ENCODE measurements at regions not wholly inside any gene's neighbourhood (a gene's known extent, or its start where the extent isn't known, plus 50 kb on each side); places are given as distances from the start of the nearest gene placed in this dataset.

DNA sequence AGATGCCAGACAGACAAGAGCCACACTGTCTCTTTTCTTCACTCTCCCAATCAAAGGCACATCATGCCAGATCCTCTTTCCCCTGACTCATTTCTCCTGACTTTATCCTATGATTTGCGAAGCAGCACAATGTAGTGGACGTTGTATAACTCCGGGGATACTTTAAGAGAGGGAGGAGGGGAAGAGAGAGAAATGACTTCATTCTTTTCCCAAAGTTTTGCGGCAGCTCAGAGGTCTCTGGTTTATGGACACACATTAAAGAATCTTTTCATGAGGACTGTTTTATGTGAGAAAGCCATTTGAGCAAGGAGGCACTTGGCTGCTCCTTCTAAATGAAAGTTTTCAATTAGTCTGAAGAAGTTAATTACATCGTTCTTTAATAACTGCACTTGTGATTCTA lies 75.1 kb upstream of the MC3R start:
- DNase-seq (ENCODE audit: extremely low read depth, low read depth) = no peak

DNA sequence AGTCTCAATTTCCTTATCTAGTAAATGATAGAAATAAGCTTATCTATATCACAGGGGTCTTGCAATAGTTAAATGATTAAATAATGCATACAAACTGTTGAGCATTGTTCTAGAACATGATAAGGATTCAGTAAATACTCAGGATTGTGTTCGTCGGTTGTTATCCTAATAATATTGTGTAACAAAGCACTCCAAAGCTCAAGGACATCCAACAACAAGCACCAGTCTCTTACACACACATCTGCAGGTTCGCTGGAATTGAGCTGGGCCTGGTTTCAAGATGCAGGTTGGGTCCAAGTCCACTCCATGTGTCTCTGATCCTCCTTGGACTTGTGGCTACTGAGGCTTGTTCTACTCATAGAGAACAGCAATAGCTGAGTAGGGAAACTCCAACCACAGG lies 74.1 kb upstream of the MC3R start:
- no peak for DNase-seq (ENCODE audit: extremely low read depth, low read depth)

DNA sequence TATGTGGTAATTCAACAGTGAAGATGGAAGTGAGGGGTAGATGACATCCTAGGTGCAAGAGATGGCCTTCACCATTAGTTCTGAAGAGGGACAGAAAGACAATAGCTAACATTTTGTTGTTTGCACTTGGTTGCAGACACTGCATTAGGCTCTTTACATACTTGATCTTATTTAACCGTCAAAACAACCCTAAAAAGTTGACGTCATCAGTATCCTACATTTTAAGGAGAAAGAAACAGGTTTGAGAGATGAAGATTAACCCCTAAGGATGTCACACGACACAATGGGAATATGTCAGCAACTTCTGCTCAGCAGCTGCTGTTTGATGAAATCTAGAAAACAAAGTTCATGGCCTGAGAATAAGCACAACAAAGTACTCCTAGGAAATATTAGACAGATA lies 72.6 kb upstream of the MC3R start:
- no peak for DNase-seq (ENCODE audit: extremely low read depth, low read depth)

DNA sequence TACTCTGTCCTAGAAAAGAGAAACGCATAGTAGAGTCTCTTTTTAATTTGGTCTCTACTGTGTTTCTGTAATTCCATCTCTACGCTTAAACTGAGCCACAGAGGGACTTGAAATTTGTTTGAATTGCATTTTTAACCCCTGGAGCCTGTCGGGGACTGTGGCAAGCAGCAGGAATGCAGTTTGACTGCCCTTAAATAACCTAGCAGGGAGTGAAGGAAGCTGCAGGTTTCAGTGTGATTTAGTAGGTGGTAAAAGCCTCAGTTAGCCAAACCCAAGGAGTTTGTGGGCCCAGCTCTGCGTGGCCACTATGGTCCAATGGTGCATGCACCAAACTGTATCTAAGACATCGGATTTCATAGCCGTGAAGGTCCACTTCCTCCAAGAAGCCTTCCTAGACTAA lies 70.3 kb upstream of the MC3R start:
- DNase-seq (ENCODE audit: extremely low read depth, low read depth) = no peak

DNA sequence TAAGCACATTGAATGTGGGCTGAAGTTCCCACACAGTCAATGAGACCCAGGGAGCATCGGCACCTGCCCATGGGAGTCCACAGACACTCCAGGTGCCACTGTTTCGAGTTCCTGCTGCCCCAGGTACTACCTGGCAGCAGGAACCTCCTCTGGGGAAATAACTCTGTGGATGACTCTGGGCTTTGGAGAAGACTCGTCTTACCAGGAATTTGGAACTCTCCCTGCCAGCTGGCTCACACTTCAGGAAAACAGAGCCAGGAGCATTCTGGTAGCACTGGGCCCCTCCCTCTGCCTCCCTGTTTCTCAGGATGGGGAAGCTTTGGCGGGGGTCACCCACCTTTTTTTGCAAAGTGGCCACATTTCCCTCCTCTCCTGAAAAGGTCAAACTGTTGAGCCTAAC lies 69.5 kb upstream of the MC3R start:
- no peak for DNase-seq (ENCODE audit: extremely low read depth, low read depth)

DNA sequence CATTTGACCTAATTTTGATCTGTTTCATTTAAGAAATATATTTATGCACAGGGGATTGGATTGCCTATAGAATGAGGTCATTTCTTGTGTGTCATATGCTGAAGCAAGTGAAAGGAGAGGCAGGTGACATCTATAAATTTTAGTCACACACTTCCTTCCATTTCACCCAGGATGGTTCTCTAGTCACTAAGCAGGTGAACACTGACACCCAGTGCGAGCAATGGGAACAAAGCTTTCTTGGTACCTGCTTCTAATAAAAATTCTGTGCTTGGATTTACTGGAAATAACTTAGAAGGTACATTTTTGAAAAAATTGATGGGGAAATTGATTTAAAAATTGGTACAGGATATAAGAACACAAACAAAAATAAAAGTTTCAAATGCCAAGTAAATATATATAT lies 66.9 kb upstream of the MC3R start:
- DNase-seq (ENCODE audit: extremely low read depth, low read depth) = no peak

DNA sequence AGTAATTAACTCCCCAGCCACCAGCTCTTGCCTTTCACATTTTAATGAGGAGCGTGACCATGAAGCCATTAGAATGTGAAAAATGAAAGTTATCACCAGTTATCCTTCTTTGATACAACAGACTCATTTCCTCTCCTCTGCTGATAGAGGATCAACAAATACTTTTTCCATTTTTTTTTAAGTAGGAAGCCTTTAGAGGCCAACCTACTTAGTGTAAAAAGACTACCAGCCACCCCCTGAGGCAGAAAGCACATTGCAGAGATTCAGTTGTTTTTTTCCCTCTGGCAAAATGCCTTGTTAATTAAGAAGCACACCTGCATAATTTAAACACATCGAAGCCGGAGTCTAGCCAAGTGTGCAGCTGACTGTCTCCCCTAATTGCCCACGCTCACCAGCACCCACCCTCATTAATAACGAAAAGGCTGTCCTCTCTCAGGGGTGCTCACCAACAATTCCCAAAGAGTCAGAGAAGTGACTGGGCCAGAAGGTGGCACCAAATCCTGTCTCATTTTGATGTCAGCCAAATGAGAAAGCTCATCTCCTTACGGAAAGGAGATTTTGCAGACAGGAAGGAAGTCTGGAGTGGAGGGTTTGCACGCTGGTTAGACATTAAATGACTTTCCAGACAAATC lies 60.9 kb upstream of the MC3R start:
- DNase-seq (ENCODE audit: extremely low read depth, low read depth) = peak; percentile 14

DNA sequence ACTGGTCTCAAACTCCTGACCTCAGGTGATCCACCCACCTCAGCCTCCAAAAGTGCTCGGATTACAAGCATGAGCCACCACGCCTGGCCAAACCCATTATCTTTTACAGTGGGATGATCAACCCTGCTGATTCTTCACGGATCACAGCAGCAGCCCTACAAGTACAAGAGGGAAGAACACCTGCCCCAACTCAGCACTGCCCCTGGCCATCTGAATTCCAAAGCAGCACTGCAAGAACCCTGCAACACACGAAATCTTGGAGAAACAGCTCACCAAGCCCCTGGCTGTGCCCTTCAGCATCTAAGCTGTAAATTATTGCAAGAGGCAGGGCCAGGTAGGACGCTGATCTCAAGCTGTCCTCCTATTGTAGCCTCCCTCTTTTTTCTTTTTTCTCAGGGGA lies 54.5 kb upstream of the MC3R start:
- DNase-seq (ENCODE audit: extremely low read depth, low read depth) = no peak

DNA sequence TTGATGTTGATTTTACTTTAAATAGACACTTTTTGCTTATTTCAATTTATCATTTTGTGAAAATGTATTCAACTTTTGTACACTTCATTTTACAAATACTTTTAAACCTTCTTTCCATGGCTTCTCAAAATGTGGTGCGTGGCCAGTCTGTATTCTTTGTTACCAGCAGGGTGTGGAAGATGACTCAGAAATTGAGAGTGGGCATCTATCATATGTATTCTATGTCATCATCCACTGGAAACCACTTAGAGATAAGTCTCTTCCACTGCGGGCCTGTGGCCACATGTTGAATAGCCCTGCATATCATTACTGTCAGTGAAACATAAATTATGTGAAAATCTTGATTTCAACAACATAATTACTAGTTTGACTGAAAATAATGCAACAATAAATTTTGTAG lies 52.6 kb upstream of the MC3R start:
- DNase-seq (ENCODE audit: extremely low read depth, low read depth) = no peak
